HUES64 (cell line): ENCODE measurements at regions not wholly inside any gene's neighbourhood (a gene's known extent, or its start where the extent isn't known, plus 50 kb on each side); places are given as distances from the start of the nearest gene placed in this dataset.

Experiments
- H3K27ac ChIP-seq: 2 replicates; pipeline ENCODE4 v1.7.0; 2013; ENCODE audit warnings: low read depth, low read length, inconsistent platforms
- H3K27me3 ChIP-seq: 2 replicates; pipeline ENCODE4 v1.6.1; 2013; ENCODE audit warnings: mild to moderate bottlenecking, low read length; ENCODE audit not compliant: insufficient read depth
- H3K36me3 ChIP-seq: 2 replicates; pipeline ENCODE4 v1.6.1; 2013; ENCODE audit warnings: mild to moderate bottlenecking, low read length; ENCODE audit not compliant: insufficient read depth
- H3K4me1 ChIP-seq: 2 replicates; pipeline ENCODE4 v1.6.1; 2013; ENCODE audit warnings: mild to moderate bottlenecking, low read length, moderate library complexity; ENCODE audit not compliant: insufficient read depth
- H3K4me3 ChIP-seq: 2 replicates; pipeline ENCODE4 v1.5.1; 2013; ENCODE audit warnings: mild to moderate bottlenecking, low read length, moderate library complexity
- H3K9ac ChIP-seq: 2 replicates; pipeline ENCODE4 v1.6.1; 2013; ENCODE audit warnings: mild to moderate bottlenecking, low read depth, low read length
- H3K9me3 ChIP-seq: 2 replicates; pipeline ENCODE4 v1.6.1; 2013; ENCODE audit warnings: low read depth, low read length; ENCODE audit not compliant: insufficient read depth
- WGBS: fragments of 150-250, 120-280 bp; methylation state at CpG from one replicate; pipeline ENCODE4 v1.1.7; 2013; ENCODE audit warnings: missing lambda C conversion rate; 5-methylcytosine and 5-hydroxymethylcytosine counted together

DNA sequence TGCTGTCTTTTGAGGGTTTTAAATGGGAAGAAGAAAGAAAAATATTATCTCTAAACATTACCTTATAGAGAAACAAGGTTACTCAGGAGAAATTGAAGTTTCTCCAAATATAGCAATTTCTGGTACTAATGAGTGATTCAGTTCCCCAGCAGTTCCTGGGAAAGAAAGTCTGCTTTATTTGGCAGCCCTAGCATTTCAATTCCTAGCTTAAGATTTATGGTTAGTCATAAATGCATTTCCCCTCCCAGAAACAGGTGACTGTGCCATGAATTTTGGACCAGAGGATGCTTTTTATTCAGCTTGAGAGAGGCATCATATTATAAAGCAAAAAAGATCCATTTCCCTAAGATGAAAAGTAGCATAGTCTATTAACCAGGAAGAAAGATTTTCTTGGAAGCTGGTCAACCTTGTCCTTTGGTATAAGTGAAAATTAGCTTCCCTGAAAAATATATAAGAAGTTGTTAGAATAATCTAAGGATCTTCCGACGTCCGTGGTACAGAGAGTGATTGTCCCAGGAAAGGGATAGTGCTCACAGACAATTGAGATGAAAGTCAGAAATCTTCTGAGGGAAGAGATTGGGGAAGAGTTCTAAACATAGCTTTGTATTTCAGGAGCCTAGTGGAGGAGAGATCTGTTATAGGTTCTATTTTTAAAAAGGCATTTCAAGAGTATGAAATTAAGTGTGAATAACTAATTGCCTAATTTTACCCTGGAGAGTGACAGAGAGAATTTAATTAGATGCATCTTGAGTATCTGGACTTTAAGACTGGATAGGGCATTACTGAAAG lies 164.9 kb downstream of the ESM1 start:
- no peaks in the 10 kb centered on the region for H3K9me3 ChIP-seq
- H3K36me3 ChIP-seq = no peaks in the 10 kb centered on the region
- WGBS = 91% methylated on average over 3 of the region's 3 CpGs
- no peaks in the 10 kb centered on the region for H3K27me3 ChIP-seq
- no peak overlapping the region for H3K9ac ChIP-seq
- no peak overlapping the region for H3K27ac ChIP-seq
- no peaks in the 10 kb centered on the region for H3K4me1 ChIP-seq
- no peak overlapping the region for H3K4me3 ChIP-seq

GRCh38 chr5:54807421-54807820 lies 178.0 kb downstream of the ESM1 start:
- no peaks in the 10 kb centered on the region for H3K27me3 ChIP-seq
- no peaks in the 10 kb centered on the region for H3K36me3 ChIP-seq
- no peak overlapping the region for H3K27ac ChIP-seq
- WGBS = 86% methylated on average over 1 of the region's 1 CpG
- no peaks in the 10 kb centered on the region for H3K4me1 ChIP-seq
- H3K4me3 ChIP-seq = no peak overlapping the region
- peaks cover 32% of the 10 kb centered on the region for H3K9me3 ChIP-seq
- H3K9ac ChIP-seq = no peak overlapping the region

DNA sequence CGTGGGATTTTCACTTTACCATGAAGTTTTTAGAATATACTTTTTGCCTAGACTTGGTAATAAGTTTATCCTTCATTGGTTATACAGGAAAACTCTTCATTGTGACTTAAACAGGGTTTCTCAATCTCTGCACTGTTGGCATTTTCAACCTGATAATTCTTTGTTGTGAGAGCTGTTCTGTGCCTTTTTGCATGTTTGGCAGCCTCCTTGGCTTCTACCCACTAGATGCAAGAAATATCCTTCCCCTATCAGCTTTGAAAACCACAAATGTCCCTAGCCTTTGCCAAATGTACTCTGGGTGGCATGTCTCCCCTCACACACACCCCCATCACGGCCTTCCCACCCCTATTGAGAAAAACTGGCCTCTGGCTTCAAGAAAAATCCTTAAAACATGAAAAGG lies 180.9 kb downstream of the ESM1 start:
- peaks cover 14% of the 10 kb centered on the region; the same call in 1 of the 2 replicates for H3K9me3 ChIP-seq
- H3K9ac ChIP-seq = no peak overlapping the region
- 100% methylated on average over 1 of the region's 2 CpGs for WGBS
- no peaks in the 10 kb centered on the region for H3K27me3 ChIP-seq
- H3K36me3 ChIP-seq = no peaks in the 10 kb centered on the region
- H3K27ac ChIP-seq = no peak overlapping the region
- H3K4me1 ChIP-seq = no peaks in the 10 kb centered on the region
- no peak overlapping the region for H3K4me3 ChIP-seq

GRCh38 chr5:54804086-54804485 lies 181.3 kb downstream of the ESM1 start:
- WGBS = 93% methylated on average over 2 of the region's 3 CpGs
- Histone ChIP-seq H3K27me3 (no peaks in the 10 kb centered on the region), H3K4me1 (no peaks in the 10 kb centered on the region), H3K9ac (no peak overlapping the region), H3K27ac (no peak overlapping the region), H3K9me3 (peaks cover 14% of the 10 kb centered on the region; the same call in 1 of the 2 replicates), H3K36me3 (no peaks in the 10 kb centered on the region), H3K4me3 (no peak overlapping the region)

DNA sequence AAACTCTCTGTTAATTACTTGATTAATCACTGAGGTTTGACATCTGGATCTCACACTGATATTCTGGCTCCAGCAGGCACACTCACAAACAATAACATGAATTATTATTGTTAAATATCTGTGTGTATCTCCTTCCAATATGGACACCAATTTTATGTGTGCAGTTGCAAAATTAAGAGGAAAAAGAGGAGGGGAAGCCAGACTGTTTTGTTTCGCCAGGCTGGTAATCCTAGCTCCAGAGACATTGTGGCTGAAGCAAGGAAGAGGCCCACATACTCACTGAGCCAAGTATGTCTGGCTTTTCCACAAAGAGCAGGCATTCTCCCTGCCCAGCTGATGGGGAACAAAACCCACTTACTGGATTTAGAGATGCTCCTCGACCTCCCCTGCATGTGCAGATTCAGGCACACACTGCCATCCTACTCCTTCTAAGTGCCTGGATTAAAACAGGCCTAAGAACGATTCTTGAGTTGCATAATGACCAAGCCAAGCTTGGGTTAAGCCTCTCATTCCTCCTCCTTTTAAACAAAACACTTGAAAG lies 181.9 kb downstream of the ESM1 start:
- Histone ChIP-seq H3K4me3 (no peak overlapping the region), H3K27me3 (no peaks in the 10 kb centered on the region), H3K36me3 (no peaks in the 10 kb centered on the region), H3K9me3 (peaks cover 11% of the 10 kb centered on the region; the same call in 1 of the 2 replicates), H3K4me1 (no peaks in the 10 kb centered on the region), H3K27ac (no peak overlapping the region), H3K9ac (no peak overlapping the region)
- 87% methylated on average over 3 of the region's 3 CpGs for WGBS

DNA sequence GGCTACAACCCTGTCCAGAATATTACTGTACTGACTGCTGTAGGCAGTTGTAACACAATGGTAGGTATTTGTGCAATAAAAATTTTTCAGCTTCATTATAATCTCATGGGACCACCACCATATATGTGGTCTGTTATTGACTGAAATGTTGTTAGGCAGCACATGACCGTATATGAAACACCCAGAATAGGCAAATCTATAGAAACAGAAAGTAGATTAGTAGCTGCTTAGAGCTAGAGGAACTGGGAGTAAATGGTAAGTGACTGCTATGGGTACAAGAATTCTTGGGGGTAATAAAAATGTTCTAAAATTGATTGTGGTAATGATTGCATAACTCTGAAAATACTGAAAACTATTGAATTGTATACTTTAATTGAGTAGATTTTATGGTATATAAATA lies 185.7 kb downstream of the ESM1 start:
- Histone ChIP-seq H3K27ac (no peak overlapping the region), H3K9me3 (no peaks in the 10 kb centered on the region), H3K9ac (no peak overlapping the region), H3K4me3 (no peak overlapping the region), H3K27me3 (no peaks in the 10 kb centered on the region), H3K36me3 (no peaks in the 10 kb centered on the region), H3K4me1 (no peaks in the 10 kb centered on the region)
- WGBS = 95% methylated on average over 1 of the region's 1 CpG

- no peak overlapping the region for H3K27ac ChIP-seq
- H3K9me3 ChIP-seq = no peaks in the 10 kb centered on the region
- H3K4me3 ChIP-seq = no peak overlapping the region
- H3K4me1 ChIP-seq = no peaks in the 10 kb centered on the region
- H3K36me3 ChIP-seq = no peaks in the 10 kb centered on the region
- H3K27me3 ChIP-seq = no peaks in the 10 kb centered on the region
- H3K9ac ChIP-seq = no peak overlapping the region
Observed at GRCh38 chr5:54795777-54796176, 189.6 kb downstream of the ESM1 start.

- H3K4me1 ChIP-seq = no peaks in the 10 kb centered on the region
- H3K9me3 ChIP-seq = no peaks in the 10 kb centered on the region
- H3K27me3 ChIP-seq = no peaks in the 10 kb centered on the region
- no peaks in the 10 kb centered on the region for H3K36me3 ChIP-seq
- H3K27ac ChIP-seq = no peak overlapping the region
- H3K4me3 ChIP-seq = no peak overlapping the region
- H3K9ac ChIP-seq = no peak overlapping the region
Observed at GRCh38 chr5:54795284-54795683, 190.1 kb downstream of the ESM1 start.

DNA sequence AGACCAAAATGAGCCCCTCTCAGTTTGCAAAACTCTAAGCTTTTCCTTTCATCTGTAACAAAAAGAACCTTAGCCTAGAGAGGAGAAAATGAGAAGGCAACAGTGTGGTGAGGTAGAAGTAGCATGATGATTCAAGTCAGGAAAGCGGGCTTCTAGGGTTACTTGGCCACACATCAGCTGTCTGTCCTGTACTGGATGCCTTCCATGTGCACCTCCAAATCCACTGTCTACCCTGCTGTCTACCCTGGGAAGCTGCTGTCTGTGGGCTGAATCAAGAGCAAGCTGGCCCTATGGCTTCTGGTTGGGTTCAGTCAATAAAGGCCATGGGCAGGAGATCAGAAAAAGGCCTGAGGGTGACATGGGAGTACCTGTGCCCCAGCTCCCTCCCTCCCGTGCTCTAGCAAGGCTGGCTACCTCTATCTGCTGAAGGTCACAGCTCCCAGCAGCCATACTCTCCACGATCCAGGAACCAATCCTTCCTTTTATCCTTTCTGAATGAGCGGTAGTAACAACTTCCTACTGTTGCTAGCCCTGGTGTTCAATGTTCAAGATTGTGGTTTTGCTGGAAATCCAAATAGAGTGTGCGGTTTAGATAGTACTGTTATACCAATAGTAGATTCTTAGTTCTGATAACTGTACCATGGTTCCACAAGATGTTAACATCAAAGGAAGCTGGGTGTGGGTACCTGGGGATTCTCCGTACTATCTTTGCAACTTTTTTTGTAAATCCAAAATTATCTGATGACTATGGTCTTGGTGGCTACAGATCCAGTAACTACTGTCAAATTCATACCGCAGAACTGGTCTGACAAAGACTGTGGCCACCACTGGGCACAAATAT lies 191.0 kb downstream of the ESM1 start:
- no peak overlapping the region for H3K4me3 ChIP-seq
- WGBS = 91% methylated on average over 7 of the region's 7 CpGs
- no peaks in the 10 kb centered on the region for H3K27me3 ChIP-seq
- H3K9me3 ChIP-seq = no peaks in the 10 kb centered on the region
- H3K27ac ChIP-seq = no peak overlapping the region
- H3K36me3 ChIP-seq = no peaks in the 10 kb centered on the region
- H3K4me1 ChIP-seq = no peaks in the 10 kb centered on the region
- H3K9ac ChIP-seq = no peak overlapping the region

GRCh38 chr5:54793468-54794134 lies 191.8 kb downstream of the ESM1 start:
- Histone ChIP-seq H3K9ac (no peak overlapping the region), H3K4me3 (no peak overlapping the region), H3K9me3 (no peaks in the 10 kb centered on the region), H3K36me3 (no peaks in the 10 kb centered on the region), H3K27ac (no peak overlapping the region), H3K27me3 (no peaks in the 10 kb centered on the region), H3K4me1 (no peaks in the 10 kb centered on the region)
- 96% methylated on average over 4 of the region's 4 CpGs for WGBS
